ENCODE measurements at regions not wholly inside any gene's neighbourhood (a gene's known extent, or its start where the extent isn't known, plus 50 kb on each side); places are given as distances from the start of the nearest gene placed in this dataset.

DNA sequence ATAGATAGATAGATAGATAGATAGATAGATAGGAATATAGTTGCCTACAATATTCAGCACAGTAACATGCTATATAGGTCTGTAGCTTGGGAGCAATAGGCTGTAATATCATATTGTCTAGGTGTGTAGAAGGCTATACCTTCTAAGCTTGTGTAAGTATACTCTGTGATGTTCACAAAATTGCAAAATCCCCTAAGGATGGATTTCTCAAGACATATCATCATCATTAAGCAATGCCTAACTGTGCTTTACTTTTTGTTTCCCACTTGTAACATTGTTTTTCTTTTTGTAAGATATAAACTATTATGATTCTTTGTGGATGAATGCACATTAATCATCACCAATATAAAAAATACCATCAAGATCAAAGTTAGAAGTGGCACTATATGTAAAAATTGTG lies 1905.6 kb downstream of the NCAM2 start:
- TF ChIP-seq, protein P1, sequence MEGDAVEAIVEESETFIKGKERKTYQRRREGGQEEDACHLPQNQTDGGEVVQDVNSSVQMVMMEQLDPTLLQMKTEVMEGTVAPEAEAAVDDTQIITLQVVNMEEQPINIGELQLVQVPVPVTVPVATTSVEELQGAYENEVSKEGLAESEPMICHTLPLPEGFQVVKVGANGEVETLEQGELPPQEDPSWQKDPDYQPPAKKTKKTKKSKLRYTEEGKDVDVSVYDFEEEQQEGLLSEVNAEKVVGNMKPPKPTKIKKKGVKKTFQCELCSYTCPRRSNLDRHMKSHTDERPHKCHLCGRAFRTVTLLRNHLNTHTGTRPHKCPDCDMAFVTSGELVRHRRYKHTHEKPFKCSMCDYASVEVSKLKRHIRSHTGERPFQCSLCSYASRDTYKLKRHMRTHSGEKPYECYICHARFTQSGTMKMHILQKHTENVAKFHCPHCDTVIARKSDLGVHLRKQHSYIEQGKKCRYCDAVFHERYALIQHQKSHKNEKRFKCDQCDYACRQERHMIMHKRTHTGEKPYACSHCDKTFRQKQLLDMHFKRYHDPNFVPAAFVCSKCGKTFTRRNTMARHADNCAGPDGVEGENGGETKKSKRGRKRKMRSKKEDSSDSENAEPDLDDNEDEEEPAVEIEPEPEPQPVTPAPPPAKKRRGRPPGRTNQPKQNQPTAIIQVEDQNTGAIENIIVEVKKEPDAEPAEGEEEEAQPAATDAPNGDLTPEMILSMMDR (IDR thresholded peaks at IDR 0.05): no peak
- H3K27ac Mint-ChIP-seq: no peak overlapping the region
- H3K27me3 Mint-ChIP-seq (ENCODE audit: low read depth, poor library complexity): no peaks in the 10 kb centered on the region
- H3K36me3 Mint-ChIP-seq (ENCODE audit: low read depth): no peaks in the 10 kb centered on the region
- H3K4me1 Mint-ChIP-seq: no peaks in the 10 kb centered on the region
- H3K4me3 Mint-ChIP-seq: no peak overlapping the region
- H3K9me3 Mint-ChIP-seq: no peaks in the 10 kb centered on the region
- DNase-seq: no peak

DNA sequence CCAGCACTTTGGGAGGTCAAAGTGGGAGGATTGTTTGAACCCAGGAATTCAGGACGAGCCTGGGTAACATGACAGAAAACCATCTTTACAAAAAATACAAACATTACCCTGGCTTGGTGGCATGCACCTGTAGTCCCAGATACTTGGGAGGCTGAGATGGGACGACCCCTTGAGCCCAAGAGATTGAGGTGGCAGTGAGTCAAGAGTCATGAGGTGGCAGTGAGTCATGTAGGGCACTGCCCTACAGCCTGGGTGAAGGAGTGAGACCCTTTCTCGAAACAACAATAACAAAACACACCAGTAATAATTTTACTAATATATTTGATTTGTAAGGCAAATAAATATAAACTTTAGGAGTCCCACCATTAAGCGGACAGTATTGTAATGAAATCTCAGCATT lies 1906.2 kb downstream of the NCAM2 start:
- Mint-ChIP-seq H3K9me3 (no peaks in the 10 kb centered on the region), H3K4me3 (no peak overlapping the region), H3K27me3 (ENCODE audit: low read depth, poor library complexity) (no peaks in the 10 kb centered on the region), H3K36me3 (ENCODE audit: low read depth) (no peaks in the 10 kb centered on the region), H3K27ac (no peak overlapping the region), H3K4me1 (no peaks in the 10 kb centered on the region)
- TF ChIP-seq, protein P1 (IDR thresholded peaks at IDR 0.05): no peak
- no peak for DNase-seq

DNA sequence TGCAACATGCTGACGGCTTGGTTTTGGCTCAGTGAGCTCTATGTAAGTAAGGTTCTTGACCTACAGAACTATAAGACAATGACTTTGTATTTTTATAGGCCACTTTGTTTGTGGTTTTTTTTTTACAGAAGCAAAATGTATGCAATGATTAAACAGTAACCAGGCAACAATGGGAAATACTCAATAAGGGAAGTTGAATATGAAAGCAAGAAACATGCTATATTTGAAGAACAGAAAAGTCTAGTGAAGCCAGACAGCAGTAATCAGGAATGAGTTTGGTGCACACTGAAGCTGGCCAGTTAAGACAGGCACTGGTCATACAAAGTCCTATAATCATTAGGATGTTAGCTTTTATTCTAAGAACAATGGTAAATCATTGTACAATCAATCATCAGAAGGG lies 1926.8 kb downstream of the NCAM2 start:
- H3K4me3 Mint-ChIP-seq: no peak overlapping the region
- no peak for DNase-seq
- no peaks in the 10 kb centered on the region for H3K36me3 Mint-ChIP-seq (ENCODE audit: low read depth)
- H3K27me3 Mint-ChIP-seq (ENCODE audit: low read depth, poor library complexity): no peaks in the 10 kb centered on the region
- TF ChIP-seq, protein P1 (IDR thresholded peaks at IDR 0.05): no peak
- no peaks in the 10 kb centered on the region for H3K4me1 Mint-ChIP-seq
- H3K27ac Mint-ChIP-seq: no peak overlapping the region
- H3K9me3 Mint-ChIP-seq: peaks cover 4% of the 10 kb centered on the region

DNA sequence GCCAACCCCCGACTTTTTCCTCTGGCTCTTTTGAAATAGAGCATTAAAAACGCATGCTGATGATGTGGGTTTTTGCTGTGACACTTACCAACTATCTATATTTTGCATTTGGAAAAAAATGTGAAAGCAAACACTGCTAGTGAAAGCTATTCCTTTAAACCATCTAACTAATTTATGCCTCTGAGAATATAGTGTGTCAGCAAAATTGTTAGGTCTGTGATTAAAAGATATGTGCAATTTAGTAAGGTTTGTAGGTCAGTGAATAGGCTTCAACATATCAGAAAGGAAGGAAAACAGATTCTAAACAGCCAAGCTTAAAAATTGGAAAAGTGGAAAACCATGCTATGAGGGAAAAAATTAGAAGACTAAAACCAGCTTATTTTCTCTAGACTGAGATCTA lies 1929.3 kb downstream of the NCAM2 start:
- Mint-ChIP-seq H3K27me3 (ENCODE audit: low read depth, poor library complexity) (no peaks in the 10 kb centered on the region), H3K4me1 (no peaks in the 10 kb centered on the region), H3K4me3 (no peak overlapping the region), H3K36me3 (ENCODE audit: low read depth) (no peaks in the 10 kb centered on the region), H3K9me3 (no peaks in the 10 kb centered on the region), H3K27ac (no peak overlapping the region)
- TF ChIP-seq, protein P1 (IDR thresholded peaks at IDR 0.05): no peak
- DNase-seq: no peak

DNA sequence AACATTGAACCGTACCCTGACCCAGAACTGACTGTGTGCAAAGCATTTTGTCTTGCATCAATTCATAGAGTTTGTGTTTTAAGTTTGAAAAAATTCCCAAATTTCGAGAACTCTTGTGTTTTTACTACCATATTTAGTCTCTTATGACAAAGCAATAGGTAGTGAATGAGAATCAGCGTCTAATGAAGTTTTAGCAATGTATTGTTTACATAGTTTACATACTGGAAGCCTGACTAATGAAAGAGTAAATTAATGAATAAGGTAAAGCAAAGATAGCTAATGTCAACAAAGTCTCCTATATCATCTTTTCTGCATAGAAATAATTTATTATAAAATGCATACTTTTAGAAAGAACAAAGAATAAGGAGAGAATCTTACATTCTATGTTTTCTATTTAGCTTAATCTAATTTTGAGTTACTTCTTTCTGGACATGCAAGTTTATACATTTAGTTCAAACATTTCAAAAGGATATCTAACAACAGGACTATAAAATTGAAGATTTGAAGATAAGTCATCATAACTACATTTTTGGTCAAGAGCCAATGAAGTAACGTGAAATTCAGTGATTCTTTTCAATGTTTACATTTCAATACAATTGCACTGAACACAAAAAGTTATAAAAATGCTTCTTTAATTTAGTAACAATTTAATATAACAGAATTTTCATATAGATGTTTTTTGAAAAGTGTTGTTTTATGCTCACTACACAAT lies 1943.7 kb downstream of the NCAM2 start:
- H3K36me3 Mint-ChIP-seq (ENCODE audit: low read depth): no peaks in the 10 kb centered on the region
- H3K27me3 Mint-ChIP-seq (ENCODE audit: low read depth, poor library complexity): no peaks in the 10 kb centered on the region
- no peak overlapping the region for H3K4me3 Mint-ChIP-seq
- TF ChIP-seq, protein P1 (IDR thresholded peaks at IDR 0.05): no peak
- DNase-seq: no peak
- H3K27ac Mint-ChIP-seq: no peak overlapping the region
- no peaks in the 10 kb centered on the region for H3K9me3 Mint-ChIP-seq
- no peaks in the 10 kb centered on the region for H3K4me1 Mint-ChIP-seq

GRCh38 chr21:22955559-22955958 lies 1957.3 kb downstream of the NCAM2 start:
- H3K4me3 Mint-ChIP-seq: no peak overlapping the region
- no peaks in the 10 kb centered on the region for H3K27me3 Mint-ChIP-seq (ENCODE audit: low read depth, poor library complexity)
- no peak overlapping the region for H3K27ac Mint-ChIP-seq
- no peaks in the 10 kb centered on the region for H3K4me1 Mint-ChIP-seq
- no peaks in the 10 kb centered on the region for H3K36me3 Mint-ChIP-seq (ENCODE audit: low read depth)
- no peaks in the 10 kb centered on the region for H3K9me3 Mint-ChIP-seq
- no peak for DNase-seq
- TF ChIP-seq, protein P1 (IDR thresholded peaks at IDR 0.05): no peak

All from nephron progenitor cell (in vitro differentiated cells).